ENCODE measurements at regions not wholly inside any gene's neighbourhood (a gene's known extent, or its start where the extent isn't known, plus 50 kb on each side); places are given as distances from the start of the nearest gene placed in this dataset.

- DNase-seq (ENCODE audit: low read depth in 2 of 3, low spot score in 1 of 3), result no peak
Measured at GRCh38 chr4:107166873-107167450, 130.8 kb upstream of the DKK2 start.

- no peak for DNase-seq (ENCODE audit: low read depth in 2 of 3, low spot score in 1 of 3)
Measured at GRCh38 chr4:107166181-107166580, 130.1 kb upstream of the DKK2 start.

GRCh38 chr4:107164962-107165475 is 128.9 kb upstream of the DKK2 start:
- no peak for DNase-seq (ENCODE audit: low read depth in 2 of 3, low spot score in 1 of 3)

GRCh38 chr4:107156443-107156842 is 120.3 kb upstream of the DKK2 start:
- DNase-seq (ENCODE audit: low read depth in 2 of 3, low spot score in 1 of 3), result no peak

- no peak for DNase-seq (ENCODE audit: low read depth in 2 of 3, low spot score in 1 of 3)
Measured at GRCh38 chr4:107155366-107155765, 119.3 kb upstream of the DKK2 start.

GRCh38 chr4:107153956-107154355 is 117.8 kb upstream of the DKK2 start:
- DNase-seq (ENCODE audit: low read depth in 2 of 3, low spot score in 1 of 3), result no peak

GRCh38 chr4:107153228-107153627 is 117.1 kb upstream of the DKK2 start:
- DNase-seq (ENCODE audit: low read depth in 2 of 3, low spot score in 1 of 3), result no peak

GRCh38 chr4:107151173-107151572 is 115.1 kb upstream of the DKK2 start:
- DNase-seq (ENCODE audit: low read depth in 2 of 3, low spot score in 1 of 3), result no peak

- DNase-seq (ENCODE audit: low read depth in 2 of 3, low spot score in 1 of 3), result no peak
Measured at GRCh38 chr4:107148904-107149303, 112.8 kb upstream of the DKK2 start.

GRCh38 chr4:107147873-107148272 is 111.8 kb upstream of the DKK2 start:
- no peak for DNase-seq (ENCODE audit: low read depth in 2 of 3, low spot score in 1 of 3)

- no peak for DNase-seq (ENCODE audit: low read depth in 2 of 3, low spot score in 1 of 3)
Measured at GRCh38 chr4:107138433-107138832, 102.3 kb upstream of the DKK2 start.

GRCh38 chr4:107133965-107134653 is 98.0 kb upstream of the DKK2 start:
- no peak for DNase-seq (ENCODE audit: low read depth in 2 of 3, low spot score in 1 of 3)

GRCh38 chr4:107131295-107131694 is 95.2 kb upstream of the DKK2 start:
- no peak for DNase-seq (ENCODE audit: low read depth in 2 of 3, low spot score in 1 of 3)

- DNase-seq (ENCODE audit: low read depth in 2 of 3, low spot score in 1 of 3), result no peak
Measured at GRCh38 chr4:107130157-107130556, 94.0 kb upstream of the DKK2 start.

GRCh38 chr4:107129611-107130010 is 93.5 kb upstream of the DKK2 start:
- no peak for DNase-seq (ENCODE audit: low read depth in 2 of 3, low spot score in 1 of 3)

GRCh38 chr4:107129076-107129475 is 93.0 kb upstream of the DKK2 start:
- DNase-seq (ENCODE audit: low read depth in 2 of 3, low spot score in 1 of 3), result no peak

GRCh38 chr4:107128116-107128515 is 92.0 kb upstream of the DKK2 start:
- DNase-seq (ENCODE audit: low read depth in 2 of 3, low spot score in 1 of 3), result no peak

GRCh38 chr4:107125496-107125895 is 89.4 kb upstream of the DKK2 start:
- DNase-seq (ENCODE audit: low read depth in 2 of 3, low spot score in 1 of 3), result no peak

GRCh38 chr4:107122736-107123135 is 86.6 kb upstream of the DKK2 start:
- no peak for DNase-seq (ENCODE audit: low read depth in 2 of 3, low spot score in 1 of 3)

- no peak for DNase-seq (ENCODE audit: low read depth in 2 of 3, low spot score in 1 of 3)
Measured at GRCh38 chr4:107120661-107121060, 84.5 kb upstream of the DKK2 start.

- no peak for DNase-seq (ENCODE audit: low read depth in 2 of 3, low spot score in 1 of 3)
Measured at GRCh38 chr4:107117726-107118125, 81.6 kb upstream of the DKK2 start.

GRCh38 chr4:107115185-107115847 is 79.2 kb upstream of the DKK2 start:
- DNase-seq (ENCODE audit: low read depth in 2 of 3, low spot score in 1 of 3), result no peak
